ENCODE measurements at regions not wholly inside any gene's neighbourhood (a gene's known extent, or its start where the extent isn't known, plus 50 kb on each side); places are given as distances from the start of the nearest gene placed in this dataset.

GRCh38 chr18:7459851-7460770 lies 107.0 kb upstream of the PTPRM start:
- Histone ChIP-seq H3K4me2 (no peak overlapping the region), H3K36me3 (ENCODE audit: insufficient read depth) (no peaks in the 10 kb centered on the region), H3K79me2 (ENCODE audit: insufficient read depth, low read depth) (no peaks in the 10 kb centered on the region), H3K4me3 (IDR thresholded peaks at IDR 0.05; ENCODE audit: insufficient read depth, low read depth, low read length) (no peak overlapping the region), H3K9ac (no peak overlapping the region), H3K4me1 (ENCODE audit: low read depth, poor library complexity, severe bottlenecking) (peaks cover 17% of the 10 kb centered on the region), H3K27me3 (ENCODE audit: insufficient read depth, low read depth) (peaks cover 4% of the 10 kb centered on the region; the same call in 1 of the 2 replicates), H3K27ac (no peak overlapping the region), H2AFZ (ENCODE audit: low read depth) (no peak overlapping the region), H4K20me1 (ENCODE audit: insufficient read depth) (no peaks in the 10 kb centered on the region)
- TF ChIP-seq CTCF (conservative IDR thresholded peaks at IDR 0.05; ENCODE audit: low read depth, low read length) = no peak

GRCh38 chr18:7464245-7464966 lies 102.7 kb upstream of the PTPRM start:
- Histone ChIP-seq H3K79me2 (ENCODE audit: insufficient read depth, low read depth) (no peaks in the 10 kb centered on the region), H4K20me1 (ENCODE audit: insufficient read depth) (no peaks in the 10 kb centered on the region), H3K9ac (no peak overlapping the region), H3K4me2 (no peak overlapping the region), H3K27me3 (ENCODE audit: insufficient read depth, low read depth) (no peaks in the 10 kb centered on the region), H2AFZ (ENCODE audit: low read depth) (no peak overlapping the region), H3K4me3 (IDR thresholded peaks at IDR 0.05; ENCODE audit: insufficient read depth, low read depth, low read length) (no peak overlapping the region), H3K27ac (no peak overlapping the region), H3K4me1 (ENCODE audit: low read depth, poor library complexity, severe bottlenecking) (no peaks in the 10 kb centered on the region), H3K36me3 (ENCODE audit: insufficient read depth) (no peaks in the 10 kb centered on the region)
- TF ChIP-seq CTCF (conservative IDR thresholded peaks at IDR 0.05; ENCODE audit: low read depth, low read length) = no peak

DNA sequence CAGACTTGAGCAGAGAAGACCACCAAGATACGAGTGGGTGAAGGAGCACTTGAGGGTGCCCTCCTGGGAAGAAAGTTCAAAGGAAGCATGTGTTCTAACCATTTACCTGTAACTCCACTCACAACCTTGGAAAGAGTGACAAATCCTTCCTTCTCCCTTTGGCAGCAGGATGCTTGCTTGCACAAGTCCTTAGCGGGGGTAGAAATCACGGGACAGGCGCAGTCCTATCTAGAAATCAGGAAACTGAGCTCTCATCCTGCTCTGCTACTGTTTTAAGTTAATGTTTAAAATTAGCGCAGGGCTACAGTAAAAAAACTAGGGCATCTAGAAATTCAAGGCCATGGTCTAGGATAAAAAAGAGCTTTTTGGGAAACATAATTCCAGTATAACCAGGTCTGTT lies 100.9 kb upstream of the PTPRM start:
- H3K27ac ChIP-seq = no peak overlapping the region
- no peaks in the 10 kb centered on the region for H3K79me2 ChIP-seq (ENCODE audit: insufficient read depth, low read depth)
- no peak for TF ChIP-seq CTCF (conservative IDR thresholded peaks at IDR 0.05; ENCODE audit: low read depth, low read length)
- no peak overlapping the region for H3K4me2 ChIP-seq
- no peak overlapping the region for H3K9ac ChIP-seq
- H3K4me1 ChIP-seq (ENCODE audit: low read depth, poor library complexity, severe bottlenecking) = no peaks in the 10 kb centered on the region
- no peaks in the 10 kb centered on the region for H3K36me3 ChIP-seq (ENCODE audit: insufficient read depth)
- no peak overlapping the region for H3K4me3 ChIP-seq (IDR thresholded peaks at IDR 0.05; ENCODE audit: insufficient read depth, low read depth, low read length)
- H3K27me3 ChIP-seq (ENCODE audit: insufficient read depth, low read depth) = no peaks in the 10 kb centered on the region
- no peaks in the 10 kb centered on the region for H4K20me1 ChIP-seq (ENCODE audit: insufficient read depth)
- H2AFZ ChIP-seq (ENCODE audit: low read depth) = no peak overlapping the region

- no peak overlapping the region for H3K27ac ChIP-seq
- H3K4me3 ChIP-seq (IDR thresholded peaks at IDR 0.05; ENCODE audit: insufficient read depth, low read depth, low read length) = no peak overlapping the region
- no peaks in the 10 kb centered on the region for H3K36me3 ChIP-seq (ENCODE audit: insufficient read depth)
These were observed 99.2 kb upstream of the PTPRM start for GRCh38 chr18:7467708-7468466.

More at GRCh38 chr18:7467708-7468466, 99.2 kb upstream of the PTPRM start:
- no peak overlapping the region for H3K9ac ChIP-seq
- no peak for TF ChIP-seq CTCF (conservative IDR thresholded peaks at IDR 0.05; ENCODE audit: low read depth, low read length)
- H3K4me1 ChIP-seq (ENCODE audit: low read depth, poor library complexity, severe bottlenecking) = no peaks in the 10 kb centered on the region
- H4K20me1 ChIP-seq (ENCODE audit: insufficient read depth) = no peaks in the 10 kb centered on the region
- no peak overlapping the region for H3K4me2 ChIP-seq
- no peaks in the 10 kb centered on the region for H3K27me3 ChIP-seq (ENCODE audit: insufficient read depth, low read depth)
- H3K79me2 ChIP-seq (ENCODE audit: insufficient read depth, low read depth) = no peaks in the 10 kb centered on the region
- H2AFZ ChIP-seq (ENCODE audit: low read depth) = no peak overlapping the region

All from KMS-11 (cell line).